ENCODE measurements at regions not wholly inside any gene's neighbourhood (a gene's known extent, or its start where the extent isn't known, plus 50 kb on each side); places are given as distances from the start of the nearest gene placed in this dataset.
"Not testable (repeated sequence)": the region's sequence is repeated elsewhere in the genome, so short reads cannot be mapped to it uniquely, and the experiment has no call there.

DNA sequence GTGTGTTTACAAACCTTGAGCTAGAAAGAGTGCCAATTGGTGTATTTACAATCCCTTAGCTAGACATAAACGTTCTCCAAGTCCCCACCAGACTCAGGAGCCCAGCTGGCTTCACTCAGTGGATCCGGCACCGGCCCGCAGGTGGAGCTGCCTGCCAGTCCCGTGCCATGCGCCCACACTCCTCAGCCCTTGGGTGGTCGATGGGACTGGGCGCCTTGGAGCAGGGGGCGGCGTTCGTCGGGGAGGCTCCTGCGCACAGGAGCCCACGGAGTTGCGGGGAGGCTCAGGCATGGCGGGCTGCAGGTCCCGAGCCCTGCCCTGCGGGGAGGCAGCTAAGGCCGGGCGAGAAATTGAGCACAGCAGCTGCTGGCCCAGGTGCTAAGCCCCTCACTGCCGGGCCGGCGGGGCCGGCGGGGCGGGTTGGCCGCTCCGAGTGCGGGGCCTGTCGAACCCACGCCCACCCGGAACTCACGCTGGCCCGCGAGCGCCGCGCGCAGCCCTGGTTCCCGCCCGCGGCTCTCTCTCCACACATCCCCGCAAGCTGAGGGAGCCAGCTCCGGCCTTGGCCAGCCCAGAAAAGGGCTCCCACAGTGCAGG lies 1188.0 kb downstream of the NXPH1 start:
- H3K27me3 ChIP-seq (ENCODE audit: insufficient read depth, low read length); H3K4me1 Mint-ChIP-seq; H3K14ac ChIP-seq (ENCODE audit: insufficient read depth, low read length); H3K9ac ChIP-seq (ENCODE audit: extremely low read depth, insufficient read length, low read length); H3K27me3 Mint-ChIP-seq (ENCODE audit: low read depth); H3K79me1 ChIP-seq (ENCODE audit: insufficient read depth, low read depth, low read length, poor library complexity, severe bottlenecking); H3K4ac ChIP-seq (ENCODE audit: low read depth, low read length); H3K9me3 Mint-ChIP-seq; H3T11ph ChIP-seq (ENCODE audit: low read length); H3K4me2 ChIP-seq (ENCODE audit: insufficient read depth, insufficient read length, low read length); H4K20me1 ChIP-seq (ENCODE audit: control insufficient read depth, insufficient read depth, insufficient read length); H3K9me3 ChIP-seq (ENCODE audit: control insufficient read depth, low read depth, low read length); H3K4me1 ChIP-seq (ENCODE audit: insufficient read depth, low read length); H2AFZ ChIP-seq (ENCODE audit: low read length); H2BK20ac ChIP-seq (ENCODE audit: low read depth, low read length, poor library complexity, severe bottlenecking); H3K4me3 Mint-ChIP-seq; H4K5ac ChIP-seq (ENCODE audit: insufficient read length, low read depth, low read length); H3K79me2 ChIP-seq (ENCODE audit: insufficient read depth, low read length); H4K8ac ChIP-seq (replicated peaks; ENCODE audit: insufficient read length, low read depth, low read length); H2BK12ac ChIP-seq (ENCODE audit: insufficient read length, low read depth, low read length); H3K23ac ChIP-seq (ENCODE audit: insufficient read length, low read depth, low read length); H3K23me2 ChIP-seq (ENCODE audit: insufficient read length, low read depth, low read length, poor library complexity, severe bottlenecking); H2BK120ac ChIP-seq (ENCODE audit: low read depth, low read length, poor library complexity, severe bottlenecking); H2AK5ac ChIP-seq (ENCODE audit: insufficient read length, low read length); H2BK5ac ChIP-seq (ENCODE audit: insufficient read length, low read length); H4K91ac ChIP-seq (ENCODE audit: insufficient read length, low read depth, low read length); H3K36me3 Mint-ChIP-seq (ENCODE audit: insufficient read depth in 1 of 3, low read depth in 3 of 3); H3K27ac ChIP-seq (ENCODE audit: insufficient read length, low read depth, low read length); H3K18ac ChIP-seq (ENCODE audit: insufficient read length, low read depth, low read length); H3K56ac ChIP-seq (ENCODE audit: insufficient read length, low read depth, low read length); H2BK15ac ChIP-seq (ENCODE audit: low read depth, low read length): not testable (repeated sequence)
- WGBS (ENCODE audit: extremely low coverage, insufficient read length, low lambda C conversion rate) = no CpG with 5 or more reads among the region's 44 CpGs
- peak; percentile 49 for DNase-seq
- peak overlapping the region in 1 of 3 experiments; percentile 55; a peak in 1 of 7 replicates for H3K27ac Mint-ChIP-seq

Measured in H9 (cell line).